SJSA1 (cell line): ENCODE measurements at regions not wholly inside any gene's neighbourhood (a gene's known extent, or its start where the extent isn't known, plus 50 kb on each side); places are given as distances from the start of the nearest gene placed in this dataset.

Experiments
- DNase-seq, 2 experiments: peaks; one replicate each; pipeline ENCODE4 v3.0.0-alpha.2; 2015 to 2020; ENCODE audit warnings: low spot score in 2 of 2, low read depth in 1 of 2
- H3K27ac ChIP-seq: fragments of 250-450 bp; sonication (Bioruptor Pico); 2 replicates; pipeline ENCODE4 v1.5.1; 2020; ENCODE audit warnings: mild to moderate bottlenecking, moderate library complexity
- H3K27me3 ChIP-seq: fragments of 250-450 bp; sonication (Bioruptor Pico); replicated peaks from 2 replicates; pipeline ENCODE4 v1.5.1; 2020; ENCODE audit warnings: mild to moderate bottlenecking, moderate library complexity
- H3K36me3 ChIP-seq: fragments of 250-450 bp; sonication (Bioruptor Pico); 2 replicates; pipeline ENCODE4 v1.5.1; 2020; ENCODE audit warnings: mild to moderate bottlenecking
- H3K4me1 ChIP-seq: fragments of 250-450 bp; sonication (Bioruptor Pico); replicated peaks from 2 replicates; pipeline ENCODE4 v1.6.1; 2021; ENCODE audit warnings: mild to moderate bottlenecking
- H3K4me3 ChIP-seq: fragments of 250-450 bp; sonication (Bioruptor Pico); 2 replicates; pipeline ENCODE4 v1.5.1; 2020; ENCODE audit warnings: mild to moderate bottlenecking
- H3K9me3 ChIP-seq: fragments of 250-450 bp; sonication (Bioruptor Pico); replicated peaks from 2 replicates; pipeline ENCODE4 v1.5.1; 2020; ENCODE audit warnings: mild to moderate bottlenecking

DNA sequence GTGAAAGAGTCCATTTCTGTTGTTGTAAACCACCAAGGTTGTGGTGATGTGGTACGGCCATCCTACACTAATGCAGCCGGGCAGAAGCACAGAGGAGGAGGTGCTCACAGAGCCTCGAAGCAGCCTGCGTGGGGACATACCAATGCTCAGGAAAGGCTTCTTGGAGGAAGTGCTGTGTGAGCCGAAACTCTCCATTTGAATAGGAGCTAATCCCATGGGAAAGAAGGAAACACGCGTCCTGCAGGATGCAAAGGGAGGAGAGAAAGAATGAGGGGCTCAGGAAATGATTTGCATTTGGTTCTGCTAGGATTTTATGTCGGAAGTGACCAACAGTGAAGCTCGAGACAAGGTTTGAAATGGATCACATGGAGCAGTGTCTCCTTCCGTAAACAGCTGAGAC, 477.9 kb upstream of the ANKRD30A start:
- Histone ChIP-seq H3K27me3 (no peaks in the 10 kb centered on the region), H3K36me3 (no peaks in the 10 kb centered on the region), H3K4me3 (no peak overlapping the region), H3K27ac (no peak overlapping the region), H3K9me3 (no peaks in the 10 kb centered on the region), H3K4me1 (no peaks in the 10 kb centered on the region)
- DNase-seq, result no peak

DNA sequence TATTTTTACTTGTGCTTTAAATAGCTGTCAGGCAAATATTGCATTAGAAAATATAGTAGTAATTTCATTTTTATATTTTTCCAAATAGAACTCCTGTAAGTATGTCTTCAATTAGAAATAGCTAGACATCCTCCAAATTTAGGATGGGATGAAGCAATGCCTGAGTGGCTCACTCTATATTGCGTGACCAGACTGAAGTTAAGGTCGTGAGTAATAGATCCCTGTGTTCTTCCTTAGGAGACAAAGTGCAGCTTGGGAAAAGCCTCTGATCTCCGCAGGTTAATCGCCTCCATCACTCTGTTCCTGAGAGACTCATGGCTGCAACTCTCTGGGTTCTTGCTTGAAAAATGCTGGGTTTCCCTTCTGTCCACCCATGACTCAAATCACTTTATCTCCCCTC, 484.8 kb upstream of the ANKRD30A start:
- no peak for DNase-seq

DNA sequence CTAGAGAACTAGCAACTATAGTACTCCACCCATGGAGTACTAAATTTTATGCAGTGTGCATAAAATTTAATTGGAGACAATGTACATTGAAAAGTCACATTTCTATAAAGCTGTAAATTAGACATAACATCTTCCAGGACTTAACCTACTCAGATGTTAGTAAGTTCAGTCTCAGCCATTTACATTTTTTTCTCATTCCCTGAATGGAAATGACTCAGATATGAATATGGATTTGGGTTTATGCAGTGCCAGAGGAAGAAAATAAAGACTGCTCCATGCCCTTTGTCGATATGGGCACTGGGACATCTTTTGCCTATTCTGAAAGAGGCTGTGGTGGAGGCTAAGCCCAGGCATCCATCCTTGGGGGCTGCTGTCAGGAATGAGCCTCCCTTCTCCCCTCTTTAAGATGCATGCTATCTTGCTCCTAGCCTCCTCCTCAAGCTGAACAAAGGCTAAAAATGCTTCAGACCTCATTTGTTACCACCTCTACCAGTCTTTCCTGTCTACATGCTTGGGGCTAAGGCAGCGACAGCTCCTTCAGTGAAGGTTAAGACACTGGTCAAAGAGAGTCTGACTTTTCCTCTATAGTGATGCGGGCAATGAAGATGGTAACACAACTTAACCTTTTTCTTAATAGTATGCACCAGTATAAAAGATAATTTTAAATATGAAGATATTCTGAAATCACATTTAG, 486.8 kb upstream of the ANKRD30A start:
- Histone ChIP-seq H3K36me3 (no peaks in the 10 kb centered on the region), H3K27ac (no peak overlapping the region), H3K4me3 (no peak overlapping the region), H3K4me1 (peaks cover 22% of the 10 kb centered on the region), H3K9me3 (no peaks in the 10 kb centered on the region), H3K27me3 (no peaks in the 10 kb centered on the region)
- DNase-seq, result no peak

More for the DNA sequence above, 484.8 kb upstream of the ANKRD30A start:
- Histone ChIP-seq H3K27ac (no peak overlapping the region), H3K4me3 (no peak overlapping the region), H3K36me3 (no peaks in the 10 kb centered on the region), H3K4me1 (peaks cover 12% of the 10 kb centered on the region), H3K27me3 (no peaks in the 10 kb centered on the region), H3K9me3 (no peaks in the 10 kb centered on the region)

DNA sequence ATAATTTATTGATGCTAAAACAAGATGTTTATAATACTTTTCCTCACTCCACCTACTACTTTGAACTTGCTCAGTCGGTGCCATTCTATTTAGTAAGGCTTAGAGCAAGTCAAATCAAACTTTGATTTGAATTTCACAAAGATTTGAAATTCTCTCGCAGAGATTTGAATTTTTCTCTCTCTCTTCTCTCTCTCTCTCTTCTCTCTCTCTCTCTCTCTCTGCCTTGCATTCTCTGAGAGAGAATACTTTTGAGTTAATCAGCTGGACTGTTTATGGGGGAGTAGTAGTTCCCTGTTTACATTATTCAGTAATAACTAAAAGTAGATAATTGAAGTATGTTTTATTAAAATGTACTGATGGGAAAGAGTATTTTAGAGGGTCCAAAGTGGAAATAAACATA, 488.5 kb upstream of the ANKRD30A start:
- DNase-seq, result no peak
- Histone ChIP-seq H3K9me3 (no peaks in the 10 kb centered on the region; the same call in 1 of the 2 replicates), H3K27ac (no peak overlapping the region)

DNA sequence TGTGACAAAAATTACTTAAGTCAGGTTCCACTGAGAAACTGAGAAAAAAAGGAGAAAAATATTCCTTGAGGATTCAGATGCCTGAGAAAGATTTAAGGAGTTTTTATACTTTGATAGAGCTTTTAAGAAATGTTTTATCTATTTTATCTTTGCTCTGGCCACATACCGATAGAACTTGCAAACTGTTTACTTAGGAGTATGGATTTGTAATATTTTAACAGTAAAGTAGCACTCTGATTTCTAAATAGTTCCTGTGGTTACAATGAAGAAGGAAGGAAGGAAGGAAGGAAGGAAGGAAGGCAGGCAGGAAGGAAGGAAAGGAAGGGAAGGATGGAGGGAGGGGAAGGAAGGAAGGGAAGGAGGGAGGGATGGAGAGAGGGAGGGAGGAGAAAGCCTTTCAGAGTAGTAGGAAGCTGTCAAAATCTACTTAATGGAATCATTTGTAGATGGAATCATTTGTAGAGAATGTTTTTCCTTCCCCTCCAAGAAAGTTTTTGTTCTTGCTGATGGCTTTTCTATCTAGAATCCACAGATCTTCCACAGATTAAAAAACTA, 489.0 kb upstream of the ANKRD30A start:
- no peaks in the 10 kb centered on the region; the same call in 1 of the 2 replicates for H3K9me3 ChIP-seq
- no peaks in the 10 kb centered on the region for H3K36me3 ChIP-seq
- H3K27ac ChIP-seq, result no peak overlapping the region
- peaks cover 14% of the 10 kb centered on the region for H3K4me1 ChIP-seq
- no peak overlapping the region for H3K4me3 ChIP-seq
- DNase-seq, result no peak
- no peaks in the 10 kb centered on the region for H3K27me3 ChIP-seq

More for the DNA sequence above, 488.5 kb upstream of the ANKRD30A start:
- Histone ChIP-seq H3K36me3 (no peaks in the 10 kb centered on the region), H3K4me3 (no peak overlapping the region), H3K27me3 (no peaks in the 10 kb centered on the region), H3K4me1 (peaks cover 19% of the 10 kb centered on the region)

DNA sequence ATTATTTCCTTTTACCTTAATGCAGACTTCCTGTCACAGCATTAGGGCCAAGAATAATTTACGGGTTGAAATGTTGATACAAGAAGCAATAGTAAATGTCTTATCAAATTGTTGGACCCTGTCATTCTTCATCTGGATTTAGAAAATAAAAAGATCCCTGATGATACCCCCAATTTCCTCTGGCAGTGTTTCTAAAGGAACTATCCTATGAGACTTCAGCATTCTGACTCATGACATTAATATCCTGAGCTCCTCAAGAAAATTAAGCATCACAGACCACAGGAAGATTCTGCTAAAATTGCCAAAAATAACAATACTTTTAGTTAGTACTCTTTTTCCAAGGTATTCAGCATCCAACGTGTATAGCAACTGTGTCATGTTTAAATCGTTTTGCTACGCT, 490.5 kb upstream of the ANKRD30A start:
- no peaks in the 10 kb centered on the region for H3K36me3 ChIP-seq
- no peak overlapping the region for H3K4me3 ChIP-seq
- DNase-seq, result peak in 1 of 2 experiments; percentile 34
- H3K27me3 ChIP-seq, result no peaks in the 10 kb centered on the region
- no peaks in the 10 kb centered on the region; the same call in 1 of the 2 replicates for H3K9me3 ChIP-seq
- peaks cover 10% of the 10 kb centered on the region for H3K4me1 ChIP-seq
- no peak overlapping the region for H3K27ac ChIP-seq

DNA sequence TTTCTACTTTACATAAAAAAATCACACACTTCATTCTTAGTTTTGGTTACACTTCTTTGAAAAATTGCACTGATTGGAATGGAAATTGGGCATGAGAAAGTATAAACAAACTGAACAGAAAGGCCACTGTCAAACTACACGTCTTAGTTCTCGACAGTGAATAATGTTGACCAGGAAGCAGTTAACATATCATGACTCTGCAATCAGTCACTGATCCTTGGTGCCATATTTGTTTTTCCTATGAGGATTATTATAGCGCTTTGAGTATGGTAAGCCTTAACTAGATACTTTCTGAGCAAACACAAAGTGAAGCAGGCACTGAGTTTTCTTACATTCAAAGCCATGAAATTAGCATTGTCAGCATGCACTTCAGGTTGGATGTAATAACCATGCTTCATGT, 495.1 kb upstream of the ANKRD30A start:
- Histone ChIP-seq H3K36me3 (no peaks in the 10 kb centered on the region), H3K4me3 (no peak overlapping the region), H3K27ac (no peak overlapping the region), H3K4me1 (peaks cover 9% of the 10 kb centered on the region), H3K27me3 (no peaks in the 10 kb centered on the region), H3K9me3 (no peaks in the 10 kb centered on the region; the same call in 1 of the 2 replicates)
- DNase-seq, result no peak

DNA sequence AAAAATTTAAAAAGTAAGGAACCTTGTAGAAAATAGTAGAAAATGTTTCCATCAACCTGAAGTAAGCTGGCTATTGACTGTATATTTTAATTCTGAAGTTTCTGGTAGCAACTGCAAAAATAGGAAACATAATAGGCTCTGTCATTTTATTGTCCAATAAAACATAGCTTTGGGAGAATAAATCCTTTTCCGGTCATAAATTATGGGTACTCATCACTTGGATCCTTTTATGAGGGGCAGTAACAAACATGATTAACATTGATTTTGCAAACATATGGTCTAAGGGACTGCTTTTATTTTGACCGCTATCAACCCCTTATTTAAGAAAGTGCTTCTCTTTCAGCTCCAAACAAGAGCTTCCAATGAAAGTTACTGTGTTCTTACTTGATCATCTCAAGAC, 495.9 kb upstream of the ANKRD30A start:
- H3K27me3 ChIP-seq, result no peaks in the 10 kb centered on the region
- no peaks in the 10 kb centered on the region; the same call in 1 of the 2 replicates for H3K9me3 ChIP-seq
- H3K4me1 ChIP-seq, result peaks cover under 1% of the 10 kb centered on the region; the same call in 1 of the 2 replicates
- H3K36me3 ChIP-seq, result no peaks in the 10 kb centered on the region
- no peak for DNase-seq
- H3K27ac ChIP-seq, result no peak overlapping the region
- no peak overlapping the region for H3K4me3 ChIP-seq

DNA sequence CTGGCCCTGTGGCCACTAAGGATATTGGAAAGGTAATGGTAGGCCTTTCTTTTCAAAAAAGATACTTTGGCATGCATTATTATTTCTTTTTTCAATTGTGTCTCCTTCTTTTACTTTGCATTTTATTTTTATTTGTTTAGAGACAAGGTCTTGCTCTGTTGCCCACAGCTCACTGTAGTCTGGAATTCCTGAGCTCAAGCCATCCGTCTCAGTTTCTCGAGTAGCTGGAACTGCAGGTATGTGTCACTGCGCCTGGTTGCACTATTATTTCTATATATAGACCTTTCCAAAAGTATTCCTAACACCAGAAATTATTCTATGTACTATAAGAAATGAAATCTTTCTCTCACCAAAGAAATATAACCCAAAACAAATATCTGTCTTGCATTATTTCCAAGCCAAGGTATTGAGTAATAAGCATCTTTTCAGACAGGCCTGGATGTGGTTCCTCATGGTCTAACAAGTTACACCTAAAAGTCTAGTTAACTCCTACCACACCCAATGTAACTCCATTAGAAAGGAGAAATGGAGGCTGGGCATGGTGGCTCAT, 500.8 kb upstream of the ANKRD30A start:
- H3K4me1 ChIP-seq, result no peaks in the 10 kb centered on the region
- H3K36me3 ChIP-seq, result no peaks in the 10 kb centered on the region
- H3K9me3 ChIP-seq, result no peaks in the 10 kb centered on the region
- H3K4me3 ChIP-seq, result no peak overlapping the region
- no peak for DNase-seq
- no peak overlapping the region for H3K27ac ChIP-seq
- no peaks in the 10 kb centered on the region for H3K27me3 ChIP-seq

DNA sequence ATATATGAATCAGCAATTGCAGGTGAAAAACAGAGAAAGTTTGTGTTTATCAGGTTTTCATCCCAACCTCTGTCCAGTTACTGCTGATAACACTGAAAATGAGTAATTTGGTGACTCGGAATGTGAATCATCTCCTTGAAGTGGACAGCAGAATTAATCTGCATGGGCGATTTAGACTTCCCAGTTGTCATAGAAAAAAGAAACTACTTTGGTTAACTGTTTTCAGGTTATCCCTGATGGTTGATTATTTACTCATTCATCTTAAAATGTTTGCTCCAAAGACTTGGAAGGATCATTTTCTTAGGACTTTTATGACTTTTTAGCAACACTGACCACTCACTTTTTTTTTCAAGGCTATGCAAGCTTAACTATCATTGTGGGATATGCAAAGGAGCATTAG, 504.1 kb upstream of the ANKRD30A start:
- no peaks in the 10 kb centered on the region for H3K36me3 ChIP-seq
- H3K27me3 ChIP-seq, result no peaks in the 10 kb centered on the region
- no peaks in the 10 kb centered on the region for H3K9me3 ChIP-seq
- H3K4me1 ChIP-seq, result no peaks in the 10 kb centered on the region
- H3K4me3 ChIP-seq, result no peak overlapping the region
- no peak overlapping the region for H3K27ac ChIP-seq
- no peak for DNase-seq

DNA sequence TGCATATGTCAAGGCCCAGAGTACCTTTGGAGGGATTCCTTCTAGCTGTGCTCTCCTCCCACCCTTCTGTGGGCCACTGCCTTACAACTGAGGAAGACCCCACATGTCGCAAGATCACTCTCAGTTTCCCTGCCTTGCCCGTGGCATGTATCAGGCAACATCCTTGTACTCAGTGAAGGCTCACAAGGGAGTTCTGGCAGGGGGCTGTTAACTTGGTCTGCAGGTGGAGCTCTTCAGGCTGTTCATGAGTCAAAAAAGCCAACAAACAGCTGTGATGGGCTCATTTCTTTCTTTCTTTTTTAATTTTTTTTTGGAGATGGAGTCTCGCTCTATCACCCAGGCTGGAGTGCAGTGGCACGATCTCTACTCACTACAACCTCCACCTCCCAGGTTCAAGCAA, 513.0 kb upstream of the ANKRD30A start:
- H3K27me3 ChIP-seq, result no peaks in the 10 kb centered on the region
- H3K9me3 ChIP-seq, result no peaks in the 10 kb centered on the region
- no peak overlapping the region for H3K27ac ChIP-seq
- DNase-seq, result no peak
- H3K4me3 ChIP-seq, result no peak overlapping the region
- no peaks in the 10 kb centered on the region for H3K36me3 ChIP-seq
- H3K4me1 ChIP-seq, result peaks cover 28% of the 10 kb centered on the region

DNA sequence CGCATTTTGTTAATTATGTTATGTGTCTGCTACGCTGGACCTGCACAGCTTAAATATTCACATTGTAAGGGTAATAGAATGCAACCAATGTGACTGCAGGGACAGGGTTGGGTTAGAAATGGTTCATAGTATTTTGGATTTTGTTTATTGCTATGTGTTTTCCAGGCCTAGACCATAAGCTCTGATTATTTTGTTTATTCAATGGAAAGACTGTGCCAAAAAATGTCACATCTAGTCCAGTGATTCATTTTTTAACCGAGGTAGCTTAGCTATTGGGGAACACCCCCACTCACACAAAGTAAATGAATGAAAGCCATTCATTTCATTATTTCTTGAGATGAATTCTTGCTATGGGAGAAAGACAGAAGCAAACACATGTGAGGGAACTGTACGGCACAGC, 516.5 kb upstream of the ANKRD30A start:
- Histone ChIP-seq H3K4me1 (peaks cover 36% of the 10 kb centered on the region), H3K36me3 (no peaks in the 10 kb centered on the region), H3K27me3 (no peaks in the 10 kb centered on the region), H3K9me3 (no peaks in the 10 kb centered on the region), H3K4me3 (no peak overlapping the region), H3K27ac (peak overlapping the region; percentile 70)
- peak in 1 of 2 experiments; percentile 66 for DNase-seq

DNA sequence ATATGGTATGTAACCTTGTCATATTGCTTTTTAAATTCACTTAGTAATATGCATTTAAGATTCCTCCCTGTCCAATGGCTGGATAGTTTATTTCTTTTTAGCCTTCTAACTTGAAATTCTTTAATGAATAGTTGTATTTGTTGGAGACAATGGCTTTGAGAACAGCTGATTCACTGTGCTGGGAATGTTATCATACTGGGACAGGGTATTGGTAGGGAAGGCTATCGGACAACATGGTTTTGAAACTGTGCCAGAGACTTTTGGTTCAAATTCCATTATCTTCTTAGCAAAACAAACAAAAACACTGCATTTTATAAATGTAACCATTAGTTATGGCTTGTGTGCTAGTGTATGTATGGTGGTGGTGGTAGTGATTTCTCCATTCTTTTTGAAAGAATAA, 517.1 kb upstream of the ANKRD30A start:
- peaks cover 36% of the 10 kb centered on the region for H3K4me1 ChIP-seq
- H3K36me3 ChIP-seq, result no peaks in the 10 kb centered on the region
- DNase-seq, result peak in 1 of 2 experiments; percentile 54
- peak overlapping the region; percentile 70 for H3K27ac ChIP-seq
- H3K27me3 ChIP-seq, result no peaks in the 10 kb centered on the region
- H3K4me3 ChIP-seq, result no peak overlapping the region
- H3K9me3 ChIP-seq, result no peaks in the 10 kb centered on the region

DNA sequence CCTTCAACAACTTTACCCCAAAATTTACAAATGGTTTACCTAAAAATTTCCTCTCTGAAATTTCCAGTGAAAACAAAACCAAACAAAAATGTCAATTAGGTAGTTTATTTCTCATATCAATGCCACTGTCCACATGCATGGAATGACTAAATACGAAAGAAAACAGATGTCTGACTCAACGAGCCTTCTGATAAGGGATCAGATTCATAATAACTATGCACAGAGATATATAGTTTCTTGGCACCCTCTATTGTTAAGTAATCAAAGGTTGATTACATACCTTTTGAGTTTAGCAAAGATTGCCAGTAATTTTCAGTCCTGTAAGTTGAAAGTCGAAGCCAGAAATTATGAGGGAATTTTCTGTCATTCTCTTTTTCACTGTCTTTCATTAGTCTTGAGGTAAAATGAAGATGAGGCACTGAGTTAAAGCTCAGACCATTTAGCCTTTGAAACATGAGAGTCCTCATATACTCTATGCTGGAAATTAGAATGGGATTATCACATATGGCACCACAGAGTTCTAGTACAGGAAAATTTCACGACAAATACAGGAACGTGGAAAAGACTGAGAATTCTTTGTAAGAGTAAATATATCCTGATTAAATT, 519.1 kb upstream of the ANKRD30A start:
- DNase-seq, result no peak
- Histone ChIP-seq H3K27ac (0 out of 2 replicates have a peak overlapping the region, but pooled peaks have one; percentile 6), H3K9me3 (no peaks in the 10 kb centered on the region), H3K4me1 (peaks cover 42% of the 10 kb centered on the region), H3K4me3 (no peak overlapping the region), H3K36me3 (no peaks in the 10 kb centered on the region), H3K27me3 (no peaks in the 10 kb centered on the region)
